SK-N-MC (cell line): ENCODE measurements at regions not wholly inside any gene's neighbourhood (a gene's known extent, or its start where the extent isn't known, plus 50 kb on each side); places are given as distances from the start of the nearest gene placed in this dataset.
"Not testable (repeated sequence)": the region's sequence is repeated elsewhere in the genome, so short reads cannot be mapped to it uniquely, and the experiment has no call there.

Experiments used
- DNase-seq: peaks from one replicate; pipeline ENCODE4 v3.0.0-alpha.2; 2011; ENCODE audit warnings: low read depth, low spot score
- H3K27ac ChIP-seq: fragments of 200-600 bp; sonication (generic); 2 replicates; pipeline ENCODE4 v1.5.1; 2016; ENCODE audit warnings: mixed run types
- H3K36me3 ChIP-seq: fragments of 200-600 bp; sonication (generic); 2 replicates; pipeline ENCODE4 v1.6.1; 2017; ENCODE audit warnings: antibody characterized with exemption, low read length, mixed read lengths; ENCODE audit not compliant: insufficient read depth
- H3K4me3 ChIP-seq: fragments of 200-600 bp; sonication (generic); 2 replicates; pipeline ENCODE4 v1.5.1; 2016
- H3K9ac ChIP-seq: fragments of 200-600 bp; sonication (generic); 2 replicates; pipeline ENCODE4 v1.8.0; 2017; ENCODE audit warnings: mixed run types, mixed read lengths; ENCODE audit not compliant: insufficient read length
- H3K9me3 ChIP-seq: fragments of 200-600 bp; sonication (generic); 2 replicates; pipeline ENCODE4 v1.6.1; 2017; ENCODE audit warnings: low read depth, mild to moderate bottlenecking, antibody characterized with exemption, low read length, moderate library complexity, mixed read lengths
- EZH2 ChIP-seq: fragments of 200-600 bp; sonication (generic); IDR thresholded peaks from one replicate; pipeline ENCODE4 v1.6.1; 2017; ENCODE audit warnings: antibody characterized with exemption
- FOXP2 ChIP-seq: optimal IDR thresholded peaks from 2 replicates; pipeline ENCODE3; 2011; ENCODE audit warnings: mild to moderate bottlenecking, moderate library complexity; ENCODE audit not compliant: insufficient read depth; ENCODE audit errors: extremely low read length, control extremely low read depth
- POLR2AphosphoS5 ChIP-seq: IDR thresholded peaks from 2 replicates; pipeline ENCODE4 v1.6.1; 2012; ENCODE audit warnings: mild to moderate bottlenecking, low read depth, low read length, borderline replicate concordance

DNA sequence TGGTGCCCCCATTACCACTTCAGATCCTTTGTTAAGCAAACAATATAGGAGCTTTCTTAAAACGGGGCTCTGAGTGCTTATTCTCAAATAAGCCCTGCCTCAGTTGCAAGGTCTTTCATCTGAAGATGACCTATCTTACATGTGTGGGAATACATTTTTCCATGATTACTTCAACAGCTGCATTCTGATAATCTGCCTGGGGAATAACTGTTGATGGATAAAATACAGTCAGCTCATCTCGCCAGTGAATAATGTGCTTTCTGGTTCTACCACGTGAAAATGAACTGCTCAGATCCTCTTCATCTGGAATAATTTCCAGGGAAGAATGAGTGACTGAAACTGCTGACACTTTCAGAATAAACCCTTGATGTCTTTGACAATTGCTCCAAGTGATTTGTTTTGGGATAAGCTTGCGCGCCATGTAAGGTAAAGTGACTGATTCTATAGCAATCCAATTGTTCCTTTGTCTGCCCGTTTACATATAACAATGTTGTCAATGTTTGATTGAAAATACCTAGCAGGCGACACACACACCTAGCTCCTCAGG, 161.3 kb downstream of the RTL9 start:
- Histone ChIP-seq H3K9ac (no peak overlapping the region), H3K36me3 (no peaks in the 10 kb centered on the region), H3K9me3 (no peaks in the 10 kb centered on the region), H3K27ac (no peak overlapping the region), H3K4me3 (no peak overlapping the region)
- DNase-seq = no peak
- TF ChIP-seq EZH2 (no peak), FOXP2 (no peak), POLR2AphosphoS5 (no peak)

DNA sequence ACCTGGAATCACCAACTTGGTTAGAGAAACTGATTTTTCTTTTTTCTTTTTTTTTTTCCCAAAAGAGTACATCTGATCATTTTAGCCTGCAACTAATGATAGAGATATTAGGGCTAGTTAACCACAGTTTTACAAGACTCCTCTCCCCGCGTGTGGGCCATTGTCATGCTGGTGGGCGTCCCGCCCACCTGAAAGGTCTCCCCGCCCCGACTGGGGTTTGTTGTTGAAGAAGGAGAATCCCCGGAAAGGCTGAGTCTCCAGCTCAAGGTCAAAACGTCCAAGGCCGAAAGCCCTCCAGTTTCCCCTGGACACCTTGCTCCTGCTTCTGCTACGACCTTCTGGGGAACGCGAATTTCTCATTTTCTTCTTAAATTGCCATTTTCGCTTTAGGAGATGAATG, 162.0 kb downstream of the RTL9 start:
- H3K4me3 ChIP-seq, H3K9me3 ChIP-seq, H3K9ac ChIP-seq, DNase-seq, H3K36me3 ChIP-seq, H3K27ac ChIP-seq: not testable (repeated sequence)

DNA sequence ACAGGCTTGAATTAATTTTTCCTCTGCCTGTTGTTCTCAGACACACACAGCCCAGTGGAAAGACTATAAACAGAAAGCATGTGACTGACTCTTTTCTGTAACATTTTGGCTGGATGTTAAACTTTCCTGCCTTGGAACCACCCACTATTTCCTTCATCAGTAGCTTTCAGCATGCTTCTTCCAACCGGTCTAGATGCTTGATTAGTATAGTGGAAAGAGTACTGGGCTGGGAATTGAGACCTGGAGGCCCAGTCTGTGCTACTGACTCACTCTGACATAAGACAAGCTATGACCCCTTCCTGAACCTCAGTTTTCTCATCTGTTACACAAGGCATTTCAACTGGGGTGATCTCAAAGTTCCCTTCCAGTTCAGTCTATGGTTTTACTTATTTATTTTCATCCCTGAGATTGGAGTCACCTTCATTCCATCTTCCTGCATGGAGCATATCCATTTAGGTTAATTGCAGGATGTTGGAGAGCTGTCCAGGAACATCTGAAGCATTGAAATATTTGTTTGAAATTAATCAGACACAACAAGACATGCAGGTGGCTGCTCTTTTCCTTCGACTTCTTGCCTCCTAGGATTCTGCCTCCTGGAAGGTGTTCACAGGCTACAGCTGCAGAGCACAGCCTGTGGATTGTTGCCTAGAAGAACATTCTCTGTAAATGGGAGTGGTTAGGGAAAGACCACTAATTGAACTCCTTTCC, 173.4 kb downstream of the RTL9 start:
- Histone ChIP-seq H3K36me3 (no peaks in the 10 kb centered on the region), H3K4me3 (no peak overlapping the region), H3K9me3 (no peaks in the 10 kb centered on the region), H3K27ac (no peak overlapping the region), H3K9ac (no peak overlapping the region)
- no peak for DNase-seq
- TF ChIP-seq EZH2 (no peak), FOXP2 (no peak), POLR2AphosphoS5 (no peak)

- Histone ChIP-seq H3K9ac (no peak overlapping the region), H3K36me3 (no peaks in the 10 kb centered on the region), H3K27ac (no peak overlapping the region), H3K4me3 (no peak overlapping the region), H3K9me3 (no peaks in the 10 kb centered on the region)
- DNase-seq = no peak
- TF ChIP-seq EZH2 = no peak
- TF ChIP-seq FOXP2 = no peak
- TF ChIP-seq POLR2AphosphoS5 = no peak
These were observed 173.9 kb downstream of the RTL9 start for GRCh38 chrX:110532581-110532931.

- DNase-seq = no peak
- Histone ChIP-seq H3K9me3 (no peaks in the 10 kb centered on the region), H3K27ac (no peak overlapping the region), H3K36me3 (no peaks in the 10 kb centered on the region), H3K9ac (no peak overlapping the region), H3K4me3 (no peak overlapping the region)
- TF ChIP-seq FOXP2 (no peak), POLR2AphosphoS5 (no peak), EZH2 (no peak)
These were observed 178.2 kb downstream of the RTL9 start for GRCh38 chrX:110536816-110537215.

DNA sequence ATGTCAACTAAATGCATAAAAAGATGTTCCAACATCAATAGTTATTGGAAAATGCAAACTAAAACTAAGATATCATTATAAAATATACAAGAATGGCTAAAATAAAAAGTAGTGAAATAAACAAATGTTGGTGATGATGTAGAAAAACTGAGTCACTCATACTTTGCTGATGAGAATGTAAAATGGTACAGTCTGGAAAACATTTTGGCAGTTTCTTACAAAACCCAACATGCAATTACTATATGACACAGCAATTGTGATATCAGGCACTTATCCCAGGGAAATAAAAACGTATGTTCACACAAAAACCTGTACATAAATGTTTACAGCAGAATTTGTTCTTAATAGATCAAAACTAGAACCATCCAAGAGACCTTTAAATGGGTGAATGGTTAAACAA, 182.6 kb downstream of the RTL9 start:
- Histone ChIP-seq H3K36me3 (no peaks in the 10 kb centered on the region), H3K9ac (no peak overlapping the region), H3K4me3 (no peak overlapping the region), H3K9me3 (no peaks in the 10 kb centered on the region), H3K27ac (no peak overlapping the region)
- no peak for TF ChIP-seq FOXP2
- no peak for TF ChIP-seq EZH2
- no peak for TF ChIP-seq POLR2AphosphoS5
- DNase-seq = no peak

- H3K36me3 ChIP-seq, H3K4me3 ChIP-seq, H3K9me3 ChIP-seq, H3K9ac ChIP-seq, DNase-seq, H3K27ac ChIP-seq: not testable (repeated sequence)
These were observed 192.2 kb downstream of the RTL9 start for GRCh38 chrX:110550854-110551253.

- H3K9me3 ChIP-seq = no peaks in the 10 kb centered on the region
- no peak overlapping the region for H3K27ac ChIP-seq
- TF ChIP-seq EZH2 (no peak), POLR2AphosphoS5 (no peak), FOXP2 (no peak)
- no peak overlapping the region for H3K4me3 ChIP-seq
- no peak overlapping the region for H3K9ac ChIP-seq
- DNase-seq = no peak
- H3K36me3 ChIP-seq = no peaks in the 10 kb centered on the region
These were observed 199.2 kb downstream of the RTL9 start for GRCh38 chrX:110557864-110558263.

DNA sequence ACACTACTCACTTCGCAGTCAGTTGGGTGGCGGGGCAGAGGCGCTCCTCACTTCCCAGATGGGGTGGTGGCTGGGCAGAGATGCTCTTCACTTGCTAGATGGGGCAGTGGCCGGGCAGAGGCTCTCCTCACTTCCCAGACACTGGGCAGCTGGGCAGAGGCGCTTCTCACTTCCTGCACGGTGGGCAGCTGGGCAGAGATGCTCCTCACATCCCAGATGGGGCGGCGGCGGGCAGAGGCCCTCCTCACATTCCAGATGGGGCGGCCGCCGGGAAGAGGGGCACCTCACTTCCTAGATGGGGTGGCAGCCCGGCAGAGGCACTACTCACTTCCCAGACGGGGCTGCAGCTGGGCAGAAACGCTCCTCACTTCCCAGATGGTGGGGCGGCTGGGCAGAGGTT, 199.8 kb downstream of the RTL9 start:
- Histone ChIP-seq H3K4me3 (no peak overlapping the region), H3K27ac (no peak overlapping the region), H3K36me3 (no peaks in the 10 kb centered on the region), H3K9me3 (no peaks in the 10 kb centered on the region), H3K9ac (no peak overlapping the region)
- TF ChIP-seq EZH2 (no peak), FOXP2 (no peak), POLR2AphosphoS5 (no peak)
- DNase-seq = no peak
